Sigmoid colon (tissue), 4 donors: ENCODE measurements at regions not wholly inside any gene's neighbourhood (a gene's known extent, or its start where the extent isn't known, plus 50 kb on each side); places are given as distances from the start of the nearest gene placed in this dataset.

Experiments used
- EP300 ChIP-seq, 4 donors: sonication (generic); formaldehyde crosslinking; IDR thresholded peaks; one replicate each; pipeline ENCODE4 v1.6.1; 2017; ENCODE audit warnings: antibody characterized with exemption in 4 of 4
- POLR2A ChIP-seq, 2 donors: fragments of 450-650 bp; IDR thresholded peaks; one replicate each; pipeline ENCODE4 v1.6.1; 2016; ENCODE audit warnings: antibody characterized with exemption in 2 of 2, mild to moderate bottlenecking in 2 of 2, moderate library complexity in 2 of 2
- POLR2AphosphoS5 ChIP-seq, 4 donors: sonication (generic); formaldehyde crosslinking; IDR thresholded peaks; one replicate each; pipeline ENCODE4 v1.6.1; 2017; ENCODE audit warnings: antibody characterized with exemption in 4 of 4
- TF ChIP-seq, protein P1 (sequence below), 4 experiments: fragments of 450-650 bp in 3 of 4; fragments of 200-600 bp in 1 of 4; IDR thresholded peaks; one replicate each; pipeline ENCODE4 v1.5.1; 2016 to 2019; ENCODE audit warnings: antibody characterized with exemption in 4 of 4, mild to moderate bottlenecking in 3 of 4, moderate library complexity in 2 of 4

DNA sequence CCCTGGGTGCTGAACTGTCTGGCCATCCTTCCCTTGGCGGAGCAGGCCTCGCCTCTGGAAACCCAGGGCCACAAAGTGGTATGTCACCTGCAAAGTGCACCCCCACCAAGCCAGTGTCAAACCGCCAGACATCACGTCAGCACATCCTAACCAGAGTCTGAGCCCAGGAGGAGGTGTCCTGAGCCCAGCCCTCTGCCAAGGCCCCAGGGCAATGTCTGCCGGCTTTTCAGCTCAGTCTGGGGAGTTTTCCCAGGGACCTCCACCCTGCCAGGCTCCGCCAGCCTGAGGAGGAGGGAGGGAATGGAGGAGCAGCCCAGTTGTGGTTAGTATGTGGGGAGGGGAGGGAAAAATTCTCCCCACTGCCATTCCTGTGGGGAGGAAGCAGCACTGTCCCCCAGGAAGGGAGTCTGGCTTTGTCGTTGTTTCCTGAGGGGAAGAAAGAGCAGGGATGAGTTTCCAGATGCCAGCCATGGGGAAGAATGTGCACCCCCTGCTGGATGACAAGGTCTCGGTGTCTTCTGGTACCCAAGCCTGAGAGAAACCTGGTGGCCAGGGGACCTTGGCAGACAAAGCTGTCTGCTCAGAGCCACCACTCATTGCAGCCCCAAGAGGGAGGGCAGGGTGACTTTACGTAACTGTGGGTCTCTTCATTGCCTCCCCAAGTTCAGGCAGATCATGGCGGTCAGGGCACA, 81.4 kb upstream of the CD82 start:
- TF ChIP-seq, protein P1, sequence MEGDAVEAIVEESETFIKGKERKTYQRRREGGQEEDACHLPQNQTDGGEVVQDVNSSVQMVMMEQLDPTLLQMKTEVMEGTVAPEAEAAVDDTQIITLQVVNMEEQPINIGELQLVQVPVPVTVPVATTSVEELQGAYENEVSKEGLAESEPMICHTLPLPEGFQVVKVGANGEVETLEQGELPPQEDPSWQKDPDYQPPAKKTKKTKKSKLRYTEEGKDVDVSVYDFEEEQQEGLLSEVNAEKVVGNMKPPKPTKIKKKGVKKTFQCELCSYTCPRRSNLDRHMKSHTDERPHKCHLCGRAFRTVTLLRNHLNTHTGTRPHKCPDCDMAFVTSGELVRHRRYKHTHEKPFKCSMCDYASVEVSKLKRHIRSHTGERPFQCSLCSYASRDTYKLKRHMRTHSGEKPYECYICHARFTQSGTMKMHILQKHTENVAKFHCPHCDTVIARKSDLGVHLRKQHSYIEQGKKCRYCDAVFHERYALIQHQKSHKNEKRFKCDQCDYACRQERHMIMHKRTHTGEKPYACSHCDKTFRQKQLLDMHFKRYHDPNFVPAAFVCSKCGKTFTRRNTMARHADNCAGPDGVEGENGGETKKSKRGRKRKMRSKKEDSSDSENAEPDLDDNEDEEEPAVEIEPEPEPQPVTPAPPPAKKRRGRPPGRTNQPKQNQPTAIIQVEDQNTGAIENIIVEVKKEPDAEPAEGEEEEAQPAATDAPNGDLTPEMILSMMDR (IDR thresholded peaks at IDR 0.05), result no peak
- TF ChIP-seq POLR2A (IDR thresholded peaks at IDR 0.05) (no peak), EP300 (IDR thresholded peaks at IDR 0.05) (no peak), POLR2AphosphoS5 (IDR thresholded peaks at IDR 0.05) (no peak)
